GM18520 (cell line): ENCODE measurements at regions not wholly inside any gene's neighbourhood (a gene's known extent, or its start where the extent isn't known, plus 50 kb on each side); places are given as distances from the start of the nearest gene placed in this dataset.

Source experiments
- ATAC-seq: cut with Tn5 transposase; IDR thresholded peaks from one replicate; pipeline ENCODE4 v1.9.1; 2021; ENCODE audit not compliant: unreplicated experiment

- no peak for ATAC-seq
Observed at GRCh38 chr11:28770806-28771205, 662.6 kb downstream of the METTL15 start.

- no peak for ATAC-seq
Observed at GRCh38 chr11:28767574-28767973, 659.4 kb downstream of the METTL15 start.

GRCh38 chr11:28763876-28764275 is 655.7 kb downstream of the METTL15 start:
- no peak for ATAC-seq

DNA sequence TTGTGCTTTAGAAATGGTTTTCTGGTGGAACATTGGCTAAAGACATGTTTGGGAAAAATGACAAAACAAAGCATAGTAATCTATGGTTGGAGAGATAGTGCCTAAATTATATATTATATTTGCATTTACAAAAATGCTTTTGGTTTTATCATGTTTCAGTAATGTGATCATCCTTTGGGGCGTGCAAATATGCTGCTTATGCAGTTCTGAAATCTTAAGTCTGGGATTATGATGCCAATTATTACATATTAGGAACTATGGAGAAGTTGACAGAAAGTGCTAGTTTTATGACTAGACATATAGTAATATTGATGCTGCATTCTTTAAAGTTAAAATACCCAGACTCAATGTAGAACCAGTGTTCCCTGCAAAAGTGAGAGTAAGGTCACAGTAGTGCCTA is 655.0 kb downstream of the METTL15 start:
- ATAC-seq = no peak

DNA sequence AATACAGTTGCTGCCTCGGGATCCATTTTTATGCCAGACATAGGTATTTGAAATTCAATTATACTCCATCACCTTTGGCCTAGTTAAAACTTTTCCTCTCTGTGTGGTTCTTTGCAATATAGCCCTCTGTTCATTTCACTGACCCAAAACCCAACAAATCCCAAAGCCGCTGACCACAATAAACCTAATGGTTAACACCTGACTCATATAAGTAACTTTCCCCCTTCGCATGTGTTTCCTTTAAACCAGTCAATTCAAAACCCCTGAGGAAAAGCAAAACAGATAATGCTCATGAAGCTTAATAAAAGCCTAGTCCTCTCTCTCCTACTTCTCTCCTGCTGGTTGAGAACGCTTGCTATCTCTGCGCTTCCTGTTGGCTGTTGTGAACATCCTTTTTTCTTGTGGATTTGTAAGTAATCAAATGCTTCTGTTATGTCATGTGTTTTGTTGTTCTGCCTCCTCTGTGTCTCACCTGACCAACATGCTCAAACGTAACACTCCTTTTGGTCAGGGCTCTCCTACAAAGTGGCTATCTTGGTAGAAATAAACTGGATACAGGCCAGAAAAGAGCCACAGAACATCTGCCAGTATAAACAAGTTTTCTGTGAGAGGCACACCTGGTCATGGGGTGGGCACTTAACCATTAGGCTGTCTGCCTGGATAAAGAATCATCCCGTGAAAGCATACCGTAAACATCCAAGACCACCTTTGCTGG is 652.6 kb downstream of the METTL15 start:
- no peak for ATAC-seq

- ATAC-seq = no peak
Observed at GRCh38 chr11:28759311-28759710, 651.1 kb downstream of the METTL15 start.

DNA sequence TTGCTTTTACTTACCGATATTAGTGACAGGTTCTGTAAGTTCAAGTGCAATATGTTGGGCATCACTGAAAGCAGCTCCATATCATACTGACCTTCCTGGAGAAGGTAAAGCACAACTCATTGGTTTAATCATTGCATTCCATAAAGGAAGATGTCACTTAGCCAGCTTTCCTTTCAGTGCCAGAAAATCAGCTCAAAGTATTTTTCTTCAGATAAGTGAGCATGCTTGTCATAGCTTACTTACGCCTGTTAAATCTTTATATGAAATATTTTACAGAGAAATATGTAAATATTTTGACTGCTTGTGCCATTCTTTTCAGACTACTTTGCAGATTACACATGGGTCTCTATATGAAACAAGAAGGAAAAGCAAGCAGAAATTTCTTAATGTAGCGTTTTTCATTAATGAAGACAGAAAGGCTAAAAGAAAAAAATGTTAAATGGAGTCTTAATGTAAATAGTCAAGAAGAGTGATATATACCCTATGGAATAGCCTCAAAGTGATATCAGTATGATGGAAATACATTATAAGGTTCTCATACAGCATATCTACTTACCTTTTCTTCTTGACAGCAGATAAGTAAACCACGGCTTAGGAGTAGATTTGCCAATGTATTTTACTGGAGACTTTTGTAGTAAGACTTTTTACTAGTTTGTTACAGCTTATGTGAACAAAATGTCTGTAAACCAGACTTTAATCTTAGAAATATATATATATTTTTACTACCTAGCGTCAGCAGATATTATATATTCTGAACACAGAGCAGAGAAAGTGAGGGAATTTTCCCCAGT is 649.7 kb downstream of the METTL15 start:
- no peak for ATAC-seq

DNA sequence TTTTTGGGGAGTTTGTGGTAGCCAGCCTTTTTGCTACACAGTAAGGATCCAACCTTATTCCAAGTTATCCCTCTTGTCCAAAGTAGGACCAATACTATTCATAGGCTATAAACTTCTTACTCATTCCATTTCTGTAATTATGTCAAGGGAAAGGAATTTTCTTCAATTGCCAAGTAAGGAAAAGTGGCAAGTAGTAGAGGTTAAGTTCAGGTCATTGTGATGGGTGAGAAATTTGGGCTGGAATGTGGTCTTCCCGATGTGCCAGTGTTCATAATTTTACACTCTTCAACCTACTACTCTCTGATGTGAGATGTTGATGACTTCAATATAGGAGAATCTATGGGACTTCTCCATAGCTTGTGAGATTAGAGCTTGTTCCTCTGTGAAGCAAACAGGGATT is 648.8 kb downstream of the METTL15 start:
- ATAC-seq = no peak

- ATAC-seq = no peak
Observed at GRCh38 chr11:28743061-28743550, 634.9 kb downstream of the METTL15 start.

GRCh38 chr11:28739489-28740280 is 631.5 kb downstream of the METTL15 start:
- no peak for ATAC-seq

- ATAC-seq = no peak
Observed at GRCh38 chr11:28738549-28738948, 630.4 kb downstream of the METTL15 start.

DNA sequence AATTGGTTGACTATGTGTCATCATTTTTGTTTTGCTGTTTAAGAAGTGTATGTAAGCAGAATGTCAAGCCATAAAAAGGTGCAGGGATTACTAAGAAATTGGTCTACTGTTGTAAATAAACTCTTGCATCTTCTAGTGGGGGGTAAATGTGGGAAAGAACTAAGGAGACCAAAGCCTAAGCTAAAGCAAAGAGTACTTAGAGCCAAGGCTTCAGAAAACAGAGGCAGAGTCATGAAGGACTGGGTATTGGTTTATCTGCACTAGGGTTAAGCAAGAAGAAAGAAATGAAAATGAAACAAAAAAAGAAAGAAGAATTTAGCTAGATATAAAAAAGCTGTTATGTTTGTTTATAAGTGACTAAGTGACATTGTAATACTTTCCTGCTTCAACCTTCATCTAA is 628.1 kb downstream of the METTL15 start:
- no peak for ATAC-seq

DNA sequence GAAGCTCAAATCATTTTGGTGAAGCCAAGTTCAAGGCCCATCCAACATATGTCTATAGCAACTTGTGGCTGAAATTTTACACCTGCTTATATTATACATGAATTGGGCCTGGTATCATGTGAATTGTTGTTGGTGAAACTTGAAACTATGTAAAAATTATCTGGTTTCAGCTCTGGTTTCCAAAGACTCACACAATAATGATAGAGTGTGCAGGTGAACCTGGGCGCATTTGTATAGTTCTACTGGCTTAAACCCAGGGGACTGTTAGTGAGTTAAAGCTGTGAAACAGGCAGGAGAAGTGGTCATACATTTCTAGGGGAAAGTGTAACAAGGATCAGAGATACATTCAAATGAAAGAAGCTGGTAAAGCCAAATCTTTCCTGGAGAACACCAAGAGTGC is 627.3 kb downstream of the METTL15 start:
- ATAC-seq = no peak

DNA sequence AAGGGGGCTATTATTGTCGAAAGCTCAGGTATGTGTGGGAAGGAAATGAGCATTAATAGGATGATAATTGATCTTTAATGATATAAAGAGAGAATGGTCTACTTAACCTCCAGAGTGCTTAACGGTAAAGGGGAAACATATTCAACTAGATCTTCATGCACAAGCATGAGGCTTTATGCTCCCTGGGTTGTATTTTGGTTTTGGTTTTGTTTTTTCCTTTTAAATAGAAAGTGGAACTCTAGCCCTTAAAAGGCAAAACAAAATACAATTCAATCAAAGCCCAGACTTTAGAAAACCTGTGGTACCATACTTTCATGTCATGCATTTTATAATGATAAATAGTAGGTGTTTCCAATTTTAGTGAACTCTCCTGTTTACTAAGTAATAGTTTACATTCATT is 622.7 kb downstream of the METTL15 start:
- no peak for ATAC-seq

DNA sequence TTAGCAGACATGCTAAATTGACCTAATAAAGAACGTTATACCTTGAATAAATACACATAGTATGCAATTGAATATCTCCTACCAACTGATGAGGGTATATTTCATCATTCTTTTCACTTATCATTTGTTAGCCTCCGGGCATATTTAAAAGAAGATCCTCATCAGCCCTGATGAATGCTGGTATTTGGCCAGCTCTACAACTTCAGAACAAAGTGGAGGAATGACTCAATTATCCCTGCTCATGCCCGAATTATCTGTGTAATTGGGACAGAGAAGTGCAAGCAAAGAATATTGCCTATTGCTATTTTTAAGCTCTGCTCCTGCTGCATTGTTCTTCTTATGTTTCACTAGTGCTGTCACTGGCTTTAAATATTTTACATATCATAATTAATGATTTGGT is 622.1 kb downstream of the METTL15 start:
- no peak for ATAC-seq

- ATAC-seq = no peak
Observed at GRCh38 chr11:28729339-28729738, 621.2 kb downstream of the METTL15 start.

- ATAC-seq = no peak
Observed at GRCh38 chr11:28728666-28729065, 620.5 kb downstream of the METTL15 start.

GRCh38 chr11:28727254-28727653 is 619.1 kb downstream of the METTL15 start:
- ATAC-seq = no peak

DNA sequence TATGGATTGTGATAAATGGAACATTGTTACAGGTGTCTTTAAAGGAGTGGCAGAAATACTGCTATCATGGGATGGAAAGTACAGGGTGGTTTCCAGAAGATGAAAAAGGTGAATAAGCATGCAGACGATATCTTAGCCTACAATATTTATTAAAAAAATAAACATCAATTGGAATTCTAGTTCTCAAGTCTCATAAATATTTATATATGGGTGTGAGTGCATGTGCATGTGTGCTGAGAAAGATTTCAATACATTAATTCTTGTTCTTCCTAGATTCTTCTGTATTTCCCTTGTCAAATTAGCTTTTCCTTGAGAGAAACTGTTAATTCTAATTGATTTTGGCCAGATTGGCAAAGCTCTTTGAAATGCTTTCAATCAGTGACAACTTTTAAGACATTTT is 618.2 kb downstream of the METTL15 start:
- no peak for ATAC-seq

- ATAC-seq = no peak
Observed at GRCh38 chr11:28715726-28716125, 607.5 kb downstream of the METTL15 start.

DNA sequence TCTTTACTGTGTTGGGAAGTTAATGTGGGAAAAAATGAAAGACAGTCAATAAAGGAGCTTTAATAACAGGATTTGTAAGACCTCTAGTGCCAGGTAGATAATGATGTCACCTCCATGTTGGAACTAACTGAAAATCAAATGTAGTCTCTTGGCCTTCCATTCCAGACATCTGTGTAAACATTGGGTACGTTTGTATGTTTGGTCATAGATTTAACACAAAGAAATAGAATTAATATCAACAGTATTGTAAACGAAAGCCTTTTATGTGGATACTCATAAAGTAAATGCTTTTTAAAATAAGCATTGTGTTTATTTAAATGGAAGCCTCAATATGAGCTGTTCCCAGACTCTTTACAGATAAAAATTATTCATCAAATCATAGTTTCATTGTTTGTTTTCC is 605.7 kb downstream of the METTL15 start:
- no peak for ATAC-seq

DNA sequence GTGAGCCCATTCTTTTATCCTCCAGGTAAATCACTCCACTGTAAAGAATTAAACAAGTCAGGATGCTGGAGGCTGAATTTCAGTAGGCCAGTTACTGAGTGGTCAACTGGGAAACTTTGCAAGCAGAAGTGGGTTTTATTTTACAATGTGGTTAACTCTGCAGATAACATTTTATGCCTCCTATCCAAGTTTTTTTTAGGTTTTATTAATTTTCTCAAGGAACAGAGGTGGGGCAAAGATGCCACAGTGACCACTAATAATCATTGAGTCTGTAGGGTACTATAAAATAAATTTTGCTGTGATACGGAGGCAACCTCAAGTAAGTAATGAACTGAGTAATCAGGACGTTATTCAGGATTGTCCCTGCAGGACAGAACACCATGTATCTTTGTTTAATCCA is 599.9 kb downstream of the METTL15 start:
- no peak for ATAC-seq
